HG03139 (cell line): ENCODE measurements at regions not wholly inside any gene's neighbourhood (a gene's known extent, or its start where the extent isn't known, plus 50 kb on each side); places are given as distances from the start of the nearest gene placed in this dataset.

Source experiments
- ATAC-seq: cut with Tn5 transposase; IDR thresholded peaks from one replicate; pipeline ENCODE4 v1.9.1; 2021; ENCODE audit not compliant: unreplicated experiment

- ATAC-seq, result no peak
Observed at GRCh38 chr17:33750943-33751701, 458.0 kb upstream of the ASIC2 start.

- ATAC-seq, result no peak
Observed at GRCh38 chr17:33751702-33752065, 458.6 kb upstream of the ASIC2 start.

GRCh38 chr17:33753452-33753851, 460.4 kb upstream of the ASIC2 start:
- no peak for ATAC-seq

- no peak for ATAC-seq
Observed at GRCh38 chr17:33756021-33756420, 462.9 kb upstream of the ASIC2 start.

- no peak for ATAC-seq
Observed at GRCh38 chr17:33765871-33766270, 472.8 kb upstream of the ASIC2 start.

- ATAC-seq, result no peak
Observed at GRCh38 chr17:33766721-33767120, 473.6 kb upstream of the ASIC2 start.

GRCh38 chr17:33769066-33769465, 476.0 kb upstream of the ASIC2 start:
- no peak for ATAC-seq

- ATAC-seq, result no peak
Observed at GRCh38 chr17:33776304-33776703, 478.8 kb upstream of the CCL2 start.

- ATAC-seq, result no peak
Observed at GRCh38 chr17:33776903-33777302, 478.2 kb upstream of the CCL2 start.

- ATAC-seq, result no peak
Observed at GRCh38 chr17:33777674-33778073, 477.4 kb upstream of the CCL2 start.

- no peak for ATAC-seq
Observed at GRCh38 chr17:33778505-33779233, 476.4 kb upstream of the CCL2 start.

GRCh38 chr17:33779234-33779591, 475.9 kb upstream of the CCL2 start:
- ATAC-seq, result no peak

GRCh38 chr17:33785281-33785680, 469.8 kb upstream of the CCL2 start:
- no peak for ATAC-seq

- ATAC-seq, result no peak
Observed at GRCh38 chr17:33786478-33786877, 468.6 kb upstream of the CCL2 start.

- no peak for ATAC-seq
Observed at GRCh38 chr17:33789658-33790057, 465.4 kb upstream of the CCL2 start.

GRCh38 chr17:33797181-33797580, 457.9 kb upstream of the CCL2 start:
- ATAC-seq, result no peak

GRCh38 chr17:33798308-33798707, 456.8 kb upstream of the CCL2 start:
- no peak for ATAC-seq

GRCh38 chr17:33802349-33803198, 452.5 kb upstream of the CCL2 start:
- ATAC-seq, result no peak

GRCh38 chr17:33803199-33803685, 451.8 kb upstream of the CCL2 start:
- no peak for ATAC-seq

GRCh38 chr17:33803686-33804085, 451.4 kb upstream of the CCL2 start:
- no peak for ATAC-seq

- ATAC-seq, result no peak
Observed at GRCh38 chr17:33804401-33804800, 450.7 kb upstream of the CCL2 start.

- ATAC-seq, result no peak
Observed at GRCh38 chr17:33806631-33807030, 448.5 kb upstream of the CCL2 start.
